Ascending aorta (tissue), 2 donors: ENCODE measurements at regions not wholly inside any gene's neighbourhood (a gene's known extent, or its start where the extent isn't known, plus 50 kb on each side); places are given as distances from the start of the nearest gene placed in this dataset.

Experiments
- DNase-seq, 2 donors: peaks; one replicate each; pipeline ENCODE4 v3.0.0-alpha.2; 2019; ENCODE audit warnings: low spot score in 2 of 2
- H3K27ac ChIP-seq, 2 donors: fragments of 200-600 bp; sonication (generic); one replicate each; pipeline ENCODE4 v1.5.1; 2016 to 2017; ENCODE audit warnings: mild to moderate bottlenecking in 1 of 2
- H3K27me3 ChIP-seq: fragments of 200-600 bp; sonication (generic); one replicate; pipeline ENCODE4 v1.5.1; 2017
- H3K36me3 ChIP-seq, 2 donors: fragments of 200-600 bp; sonication (generic); one replicate each; pipeline ENCODE4 v1.5.1; 2016
- H3K4me1 ChIP-seq, 2 donors: fragments of 200-600 bp; sonication (generic); one replicate each; pipeline ENCODE4 v1.5.1; 2016 to 2017; ENCODE audit warnings: mild to moderate bottlenecking in 1 of 2
- H3K4me3 ChIP-seq, 2 donors: fragments of 200-600 bp; sonication (generic); one replicate each; pipeline ENCODE4 v1.5.1; 2016 to 2017; ENCODE audit warnings: mild to moderate bottlenecking in 1 of 2
- H3K9me3 ChIP-seq, 2 donors: fragments of 200-600 bp; sonication (generic); one replicate each; pipeline ENCODE4 v1.5.1; 2016
- CTCF ChIP-seq, 3 experiments: fragments of 200-600 bp in 2 of 3; fragments of 450-650 bp in 1 of 3; sonication (generic) in 2 of 3; IDR thresholded peaks; one replicate each; pipeline ENCODE4 v1.5.1; 2016 to 2019; ENCODE audit warnings: antibody characterized with exemption in 3 of 3, mild to moderate bottlenecking in 1 of 3, moderate library complexity in 1 of 3
- intact Hi-C: fragments of 100-400 bp; cut with DNase I; formaldehyde crosslinking; loops from one replicate; pipeline ENCODE4 v1.15.1; 2023

GRCh38 chr11:35064114-35064800, 74.7 kb upstream of the CD44 start:
- Histone ChIP-seq H3K4me1 (peaks cover 0 to 4% of the 10 kb centered on the region in 2 donors), H3K4me3 (no peak overlapping the region), H3K27ac (no peak overlapping the region), H3K27me3 (no peaks in the 10 kb centered on the region), H3K36me3 (no peaks in the 10 kb centered on the region), H3K9me3 (no peaks in the 10 kb centered on the region)
- TF ChIP-seq CTCF (IDR thresholded peaks at IDR 0.05) = no peak
- intact Hi-C loops = no loop called here
- no peak for DNase-seq

- intact Hi-C loops = no loop called here
- Histone ChIP-seq H3K9me3 (peaks cover 0 to 5% of the 10 kb centered on the region in 2 donors), H3K27me3 (no peaks in the 10 kb centered on the region), H3K4me3 (no peak overlapping the region), H3K27ac (peak overlapping the region; percentile 44 to 55), H3K36me3 (no peaks in the 10 kb centered on the region), H3K4me1 (peaks cover 0 to 4% of the 10 kb centered on the region in 2 donors)
- DNase-seq = no peak
- TF ChIP-seq CTCF (IDR thresholded peaks at IDR 0.05) = no peak
Observed at GRCh38 chr11:35065566-35065965, 73.4 kb upstream of the CD44 start.

- Histone ChIP-seq H3K27ac (peak overlapping the region; percentile 44 to 55), H3K4me1 (peaks cover 0 to 4% of the 10 kb centered on the region in 2 donors), H3K4me3 (no peak overlapping the region), H3K27me3 (no peaks in the 10 kb centered on the region), H3K9me3 (peaks cover 0 to 5% of the 10 kb centered on the region in 2 donors), H3K36me3 (no peaks in the 10 kb centered on the region)
- DNase-seq = no peak
- intact Hi-C loops = no loop called here
- no peak for TF ChIP-seq CTCF (IDR thresholded peaks at IDR 0.05)
Observed at GRCh38 chr11:35066030-35066429, 72.9 kb upstream of the CD44 start.

GRCh38 chr11:35066783-35067423, 72.1 kb upstream of the CD44 start:
- DNase-seq = no peak

GRCh38 chr11:35071722-35072121, 67.2 kb upstream of the CD44 start:
- no peak for TF ChIP-seq CTCF (IDR thresholded peaks at IDR 0.05)
- H3K27me3 ChIP-seq = no peaks in the 10 kb centered on the region

More at GRCh38 chr11:35066783-35067423, 72.1 kb upstream of the CD44 start:
- no peaks in the 10 kb centered on the region for H3K36me3 ChIP-seq
- no peaks in the 10 kb centered on the region for H3K27me3 ChIP-seq
- H3K4me3 ChIP-seq = no peak overlapping the region
- H3K4me1 ChIP-seq = peaks cover 0 to 4% of the 10 kb centered on the region in 2 donors
- intact Hi-C loops = no loop called here
- no peak for TF ChIP-seq CTCF (IDR thresholded peaks at IDR 0.05)
- peak overlapping the region in 1 of 2 donors; percentile 55 for H3K27ac ChIP-seq
- H3K9me3 ChIP-seq = peaks cover 0 to 5% of the 10 kb centered on the region in 2 donors

More at GRCh38 chr11:35071722-35072121, 67.2 kb upstream of the CD44 start:
- Histone ChIP-seq H3K27ac (no peak overlapping the region), H3K36me3 (no peaks in the 10 kb centered on the region), H3K4me1 (peaks cover 0 to 4% of the 10 kb centered on the region in 2 donors), H3K9me3 (peaks cover 0 to 5% of the 10 kb centered on the region in 2 donors), H3K4me3 (no peak overlapping the region)
- intact Hi-C loops = no loop called here
- DNase-seq = no peak
